GM12873 (cell line): ENCODE measurements at regions not wholly inside any gene's neighbourhood (a gene's known extent, or its start where the extent isn't known, plus 50 kb on each side); places are given as distances from the start of the nearest gene placed in this dataset.

ENCODE experiments used
- TF ChIP-seq, protein P1 (sequence below): IDR thresholded peaks from 2 replicates; pipeline ENCODE4 v1.5.1; 2012; ENCODE audit warnings: low read depth, mild to moderate bottlenecking, moderate library complexity, low read length, control low read depth; ENCODE audit not compliant: insufficient read depth; ENCODE audit errors: missing control alignments

DNA sequence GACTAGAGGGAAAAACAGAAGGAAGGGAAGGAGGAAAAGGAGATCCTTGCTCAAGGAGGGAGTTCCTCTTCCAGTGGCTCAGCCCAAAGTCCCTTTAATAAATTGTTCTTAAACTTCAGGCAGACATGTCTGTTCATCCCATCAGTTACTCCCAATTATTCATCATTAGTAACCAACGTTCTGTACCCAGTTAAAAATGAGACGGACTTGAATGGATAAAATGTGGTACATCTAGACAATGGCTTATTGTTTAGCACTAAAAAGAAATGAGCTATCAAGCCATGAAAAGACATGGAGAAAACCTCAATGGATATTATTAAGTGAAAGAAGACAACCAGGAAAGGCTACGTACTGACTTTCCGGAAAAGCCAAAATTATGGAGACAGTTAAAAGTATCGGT is 50.8 kb upstream of the ACSL3 start:
- TF ChIP-seq, protein P1, sequence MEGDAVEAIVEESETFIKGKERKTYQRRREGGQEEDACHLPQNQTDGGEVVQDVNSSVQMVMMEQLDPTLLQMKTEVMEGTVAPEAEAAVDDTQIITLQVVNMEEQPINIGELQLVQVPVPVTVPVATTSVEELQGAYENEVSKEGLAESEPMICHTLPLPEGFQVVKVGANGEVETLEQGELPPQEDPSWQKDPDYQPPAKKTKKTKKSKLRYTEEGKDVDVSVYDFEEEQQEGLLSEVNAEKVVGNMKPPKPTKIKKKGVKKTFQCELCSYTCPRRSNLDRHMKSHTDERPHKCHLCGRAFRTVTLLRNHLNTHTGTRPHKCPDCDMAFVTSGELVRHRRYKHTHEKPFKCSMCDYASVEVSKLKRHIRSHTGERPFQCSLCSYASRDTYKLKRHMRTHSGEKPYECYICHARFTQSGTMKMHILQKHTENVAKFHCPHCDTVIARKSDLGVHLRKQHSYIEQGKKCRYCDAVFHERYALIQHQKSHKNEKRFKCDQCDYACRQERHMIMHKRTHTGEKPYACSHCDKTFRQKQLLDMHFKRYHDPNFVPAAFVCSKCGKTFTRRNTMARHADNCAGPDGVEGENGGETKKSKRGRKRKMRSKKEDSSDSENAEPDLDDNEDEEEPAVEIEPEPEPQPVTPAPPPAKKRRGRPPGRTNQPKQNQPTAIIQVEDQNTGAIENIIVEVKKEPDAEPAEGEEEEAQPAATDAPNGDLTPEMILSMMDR, result no peak
